NCI-H226 (cell line): ENCODE measurements at regions not wholly inside any gene's neighbourhood (a gene's known extent, or its start where the extent isn't known, plus 50 kb on each side); places are given as distances from the start of the nearest gene placed in this dataset.

Experiments
- DNase-seq: peaks from one replicate; pipeline ENCODE4 v3.0.0-alpha.2; 2015

- DNase-seq = no peak
These were observed 433.9 kb downstream of the KCNJ2 start for GRCh38 chr17:70603226-70603625.

- no peak for DNase-seq
These were observed 435.5 kb downstream of the KCNJ2 start for GRCh38 chr17:70604854-70605253.

- no peak for DNase-seq
These were observed 436.8 kb downstream of the KCNJ2 start for GRCh38 chr17:70606086-70606485.

DNA sequence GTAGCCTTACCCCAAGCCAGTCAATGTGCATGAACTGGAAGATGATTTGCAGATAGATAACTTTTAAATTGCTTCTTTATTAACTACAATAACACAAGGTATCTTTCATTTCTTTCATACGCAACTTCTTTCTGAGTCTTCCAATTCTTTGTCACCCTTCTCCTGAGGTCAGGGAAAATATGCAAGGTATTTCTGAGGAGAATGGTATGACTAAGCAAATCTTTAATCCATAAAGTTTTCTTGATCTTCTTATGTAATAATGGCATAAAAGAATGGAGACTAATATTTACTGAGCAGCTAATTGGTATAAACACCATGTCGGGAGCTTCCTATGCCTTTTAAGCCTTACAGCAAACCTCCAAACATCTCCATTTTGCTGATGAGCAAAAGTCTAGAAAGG lies 438.9 kb downstream of the KCNJ2 start:
- DNase-seq = no peak

GRCh38 chr17:70608957-70609356 lies 439.6 kb downstream of the KCNJ2 start:
- no peak for DNase-seq

DNA sequence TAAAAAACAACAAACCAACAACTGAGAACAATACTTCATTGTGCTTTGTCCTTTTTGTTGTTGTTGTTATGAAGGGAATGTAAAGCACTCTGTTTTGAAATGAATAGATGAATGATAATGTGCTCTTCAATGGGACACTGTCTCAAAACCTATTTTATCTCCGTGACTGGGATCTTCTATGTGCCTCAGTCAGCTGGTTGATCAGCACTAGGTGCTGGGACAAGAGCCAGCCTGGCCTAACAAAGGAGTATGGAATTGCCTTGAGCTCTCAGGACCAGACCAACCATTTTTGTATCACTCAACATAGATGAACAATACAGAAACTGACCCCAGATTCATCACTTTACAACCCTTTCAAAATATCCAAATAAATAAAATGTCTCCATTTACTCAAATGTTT lies 440.2 kb downstream of the KCNJ2 start:
- DNase-seq = no peak

DNA sequence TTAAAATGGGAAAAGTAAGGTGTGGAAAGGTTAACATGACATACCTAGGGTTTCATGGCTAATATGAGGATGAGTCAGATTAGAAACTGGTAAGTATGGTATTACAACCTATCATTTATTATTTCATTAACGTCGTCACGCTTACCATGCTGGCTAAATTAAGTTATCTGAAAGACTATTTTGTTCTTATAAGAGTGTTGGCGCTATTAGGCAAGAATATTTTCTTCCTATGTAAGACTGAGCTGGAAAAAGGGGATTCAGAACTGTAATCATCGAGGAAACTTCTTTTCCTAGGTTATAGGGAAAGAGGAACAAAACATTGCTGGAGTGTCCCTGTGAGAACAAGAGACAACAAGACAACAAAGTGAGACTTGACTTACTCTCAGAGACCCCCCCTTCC lies 440.8 kb downstream of the KCNJ2 start:
- no peak for DNase-seq

GRCh38 chr17:70613681-70614080 lies 444.3 kb downstream of the KCNJ2 start:
- DNase-seq = no peak

- DNase-seq = no peak
These were observed 446.5 kb downstream of the KCNJ2 start for GRCh38 chr17:70615831-70616230.

DNA sequence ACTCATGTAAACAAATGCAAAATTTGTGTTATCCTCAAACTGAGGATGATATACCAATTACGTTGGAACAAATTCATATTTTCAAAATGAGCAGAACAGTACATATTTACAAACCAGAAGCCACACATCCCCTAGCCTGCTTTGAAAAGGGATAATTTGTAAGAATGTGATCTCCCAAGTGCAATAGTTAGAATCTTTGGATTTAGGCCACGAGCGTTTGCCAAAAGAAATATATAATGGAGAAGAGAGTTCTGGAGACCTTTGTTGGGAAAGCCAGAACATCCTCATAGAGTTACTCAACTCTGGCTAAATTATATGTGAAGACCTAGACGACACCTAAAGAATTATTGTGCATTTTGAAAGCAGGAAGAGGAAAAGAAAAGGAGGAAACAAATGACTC lies 449.3 kb downstream of the KCNJ2 start:
- DNase-seq = no peak

DNA sequence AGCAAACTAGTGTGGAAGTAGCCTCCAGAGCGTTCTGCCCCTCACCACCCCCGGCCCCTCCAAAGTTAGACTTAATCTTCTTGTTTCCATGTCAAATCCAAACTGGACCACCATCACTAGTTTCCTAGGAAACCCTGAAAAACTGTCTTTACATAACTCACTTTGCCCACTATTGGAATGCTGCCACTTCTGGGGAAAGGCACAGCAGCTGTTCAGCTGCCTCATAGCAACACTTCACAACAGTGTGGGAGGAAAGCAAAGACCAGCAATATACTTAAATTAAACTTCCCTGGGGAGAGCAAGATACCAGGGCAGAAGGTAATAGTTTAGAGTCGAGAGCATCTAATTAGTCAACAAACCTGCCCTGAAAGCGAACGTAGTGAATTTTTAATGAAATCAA lies 452.2 kb downstream of the KCNJ2 start:
- no peak for DNase-seq

GRCh38 chr17:70622368-70623260 lies 453.3 kb downstream of the KCNJ2 start:
- DNase-seq = no peak

GRCh38 chr17:70624211-70624610 lies 454.9 kb downstream of the KCNJ2 start:
- no peak for DNase-seq

- DNase-seq = no peak
These were observed 460.6 kb downstream of the KCNJ2 start for GRCh38 chr17:70629902-70630301.

- DNase-seq = no peak
These were observed 467.3 kb downstream of the KCNJ2 start for GRCh38 chr17:70636517-70637133.

- no peak for DNase-seq
These were observed 472.7 kb downstream of the KCNJ2 start for GRCh38 chr17:70642059-70642458.

DNA sequence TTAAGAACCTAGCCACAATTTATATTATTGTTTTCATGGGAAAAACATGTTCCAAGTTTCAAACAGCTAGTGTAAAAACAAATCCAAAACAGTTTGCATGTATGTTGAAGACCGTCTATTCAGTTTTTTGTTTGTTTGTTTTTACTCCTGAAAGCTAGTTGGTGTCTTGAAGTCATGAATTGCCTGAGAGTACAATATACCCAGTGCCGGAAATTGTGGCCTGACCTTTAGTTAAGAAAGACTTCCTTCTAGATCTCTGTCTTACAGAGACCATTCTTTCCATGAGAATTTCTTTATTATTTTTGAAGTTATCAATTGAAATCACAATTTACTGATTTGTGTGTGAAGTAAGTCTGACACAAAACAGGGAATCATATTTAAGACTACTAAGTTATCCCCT lies 474.8 kb downstream of the KCNJ2 start:
- no peak for DNase-seq

- no peak for DNase-seq
These were observed 477.3 kb downstream of the KCNJ2 start for GRCh38 chr17:70646673-70647072.

GRCh38 chr17:70648166-70648565 lies 478.8 kb downstream of the KCNJ2 start:
- DNase-seq = no peak

- no peak for DNase-seq
These were observed 484.5 kb downstream of the KCNJ2 start for GRCh38 chr17:70653850-70654249.

DNA sequence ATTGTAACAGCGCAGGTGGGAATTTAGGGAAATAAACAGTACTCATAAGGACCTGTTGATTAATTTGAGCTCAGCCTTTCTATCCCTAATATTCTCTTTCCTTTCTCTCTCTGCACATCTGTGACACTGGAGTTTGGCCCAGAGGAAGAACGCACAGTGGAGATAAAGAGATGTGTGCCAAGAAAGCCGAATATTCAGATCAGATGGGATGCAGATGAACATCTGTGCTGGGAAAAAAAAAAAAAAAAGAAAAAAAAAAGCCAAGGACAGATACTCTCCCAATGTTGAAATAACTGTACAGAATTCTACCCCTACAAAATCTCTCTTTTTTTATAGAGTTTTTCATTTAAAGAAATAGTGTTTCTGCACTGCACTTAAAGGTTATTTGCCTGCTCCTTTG lies 485.4 kb downstream of the KCNJ2 start:
- DNase-seq = no peak

- DNase-seq = no peak
These were observed 486.0 kb downstream of the KCNJ2 start for GRCh38 chr17:70655176-70655958.

GRCh38 chr17:70658317-70658716 lies 489.0 kb downstream of the KCNJ2 start:
- no peak for DNase-seq

DNA sequence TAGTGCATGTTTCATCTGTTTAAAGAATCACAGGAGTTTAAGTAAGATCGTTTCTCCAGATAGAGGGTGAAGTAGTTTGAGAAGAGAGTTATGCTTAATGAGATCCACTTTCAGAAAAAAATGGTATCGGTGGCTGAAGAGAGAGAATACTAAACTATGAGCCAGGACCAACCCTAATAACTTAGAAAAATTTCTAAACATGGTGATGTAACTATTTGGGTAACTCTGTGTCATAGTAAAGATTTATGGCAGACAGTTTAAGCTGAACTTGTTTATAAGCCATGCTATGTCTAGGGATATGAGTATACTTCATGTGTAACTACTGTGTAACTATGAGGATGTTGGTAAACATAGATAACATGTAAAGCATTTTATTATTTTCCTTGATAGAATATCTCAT lies 489.5 kb downstream of the KCNJ2 start:
- DNase-seq = no peak
